ENCODE measurements at regions not wholly inside any gene's neighbourhood (a gene's known extent, or its start where the extent isn't known, plus 50 kb on each side); places are given as distances from the start of the nearest gene placed in this dataset.

DNA sequence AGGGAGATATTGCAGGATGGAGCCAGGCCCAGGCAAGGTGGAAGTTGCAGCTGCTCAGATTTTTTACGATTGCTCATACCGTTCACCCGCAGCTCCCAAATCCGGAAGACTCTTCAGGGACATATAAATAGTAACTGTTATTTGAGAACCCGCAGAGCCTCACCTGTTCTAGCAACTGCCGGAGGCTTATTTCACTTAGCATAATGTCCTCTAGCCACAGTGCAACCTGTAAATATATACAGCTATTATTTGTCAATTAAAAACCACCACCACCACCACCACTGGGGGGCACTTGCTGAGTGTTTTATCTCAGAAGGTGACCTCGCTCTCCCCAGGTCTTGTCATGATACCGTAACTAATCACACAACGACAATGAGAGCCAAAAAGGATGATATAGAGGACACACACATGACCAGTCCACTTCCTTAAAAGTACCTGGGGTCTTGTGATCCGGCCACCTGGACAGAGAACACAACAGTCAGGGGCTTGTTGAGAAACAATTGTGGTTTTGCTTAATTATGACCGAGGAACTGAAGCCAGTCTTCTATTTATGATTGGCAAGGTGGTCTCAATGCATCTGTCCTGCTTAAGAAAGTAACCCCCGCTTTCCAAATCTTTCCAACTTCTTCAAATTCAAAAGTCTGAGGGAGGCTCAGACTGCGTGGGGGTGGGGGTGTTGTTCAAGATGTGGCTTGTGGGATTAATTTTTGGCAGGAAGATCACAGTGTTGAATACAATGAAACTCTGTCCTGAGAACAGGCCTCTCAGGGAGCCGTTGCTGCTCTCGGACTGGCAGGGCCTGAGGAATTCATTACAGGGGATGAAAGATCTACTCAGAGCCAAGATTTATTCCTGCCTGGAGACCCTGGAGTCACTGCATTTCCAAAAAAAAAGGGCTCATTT is 72.3 kb upstream of the PRNP start:
- Histone ChIP-seq H3K36me3 (ENCODE audit: low read depth, missing control alignments) (no peaks in the 10 kb centered on the region), H3K4me1 (peaks cover 33% of the 10 kb centered on the region), H3K4me3 (no peak overlapping the region), H3K27ac (peak overlapping the region; percentile 60 to 65), H3K9me3 (no peaks in the 10 kb centered on the region), H3K27me3 (no peaks in the 10 kb centered on the region)
- DNase-seq, result peak; percentile 86
- 52 to 64% methylated on average over 15 of the region's 15 CpGs for WGBS, 2 donors
- intact Hi-C loops (cut with DNase I; ENCODE audit: low total_unique reads), result loop anchor here (5.0 kb wide), 1 partner anchor 108 kb away; the partner anchor contains the start of gene PRND
- no peak for TF ChIP-seq POLR2A (IDR thresholded peaks at IDR 0.05)
- TF ChIP-seq, protein P1, sequence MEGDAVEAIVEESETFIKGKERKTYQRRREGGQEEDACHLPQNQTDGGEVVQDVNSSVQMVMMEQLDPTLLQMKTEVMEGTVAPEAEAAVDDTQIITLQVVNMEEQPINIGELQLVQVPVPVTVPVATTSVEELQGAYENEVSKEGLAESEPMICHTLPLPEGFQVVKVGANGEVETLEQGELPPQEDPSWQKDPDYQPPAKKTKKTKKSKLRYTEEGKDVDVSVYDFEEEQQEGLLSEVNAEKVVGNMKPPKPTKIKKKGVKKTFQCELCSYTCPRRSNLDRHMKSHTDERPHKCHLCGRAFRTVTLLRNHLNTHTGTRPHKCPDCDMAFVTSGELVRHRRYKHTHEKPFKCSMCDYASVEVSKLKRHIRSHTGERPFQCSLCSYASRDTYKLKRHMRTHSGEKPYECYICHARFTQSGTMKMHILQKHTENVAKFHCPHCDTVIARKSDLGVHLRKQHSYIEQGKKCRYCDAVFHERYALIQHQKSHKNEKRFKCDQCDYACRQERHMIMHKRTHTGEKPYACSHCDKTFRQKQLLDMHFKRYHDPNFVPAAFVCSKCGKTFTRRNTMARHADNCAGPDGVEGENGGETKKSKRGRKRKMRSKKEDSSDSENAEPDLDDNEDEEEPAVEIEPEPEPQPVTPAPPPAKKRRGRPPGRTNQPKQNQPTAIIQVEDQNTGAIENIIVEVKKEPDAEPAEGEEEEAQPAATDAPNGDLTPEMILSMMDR (IDR thresholded peaks at IDR 0.05), result peak; percentile 25 to 61 (median 36)

DNA sequence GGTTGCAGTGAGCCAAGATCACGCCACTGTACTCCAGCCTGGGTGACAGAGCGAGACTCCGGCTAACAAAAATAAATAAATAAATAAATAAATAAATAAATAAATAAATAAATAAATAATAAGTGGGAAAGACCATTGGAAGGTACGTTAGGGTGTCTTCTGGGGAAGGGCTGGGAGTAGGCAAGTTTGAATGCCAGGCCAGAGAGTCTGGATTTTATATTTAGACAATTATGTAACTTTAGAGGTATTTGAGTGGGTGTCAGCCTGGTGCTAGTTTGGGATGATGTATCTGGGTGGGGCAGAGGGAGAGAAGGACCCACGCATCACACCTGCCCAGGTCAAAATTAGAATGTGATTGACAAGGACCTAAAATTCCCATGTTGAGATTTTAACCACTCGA is 73.1 kb upstream of the PRNP start:
- DNase-seq, result no peak
- intact Hi-C loops (cut with DNase I; ENCODE audit: low total_unique reads), result loop anchor here (5.0 kb wide), 1 partner anchor 109 kb away; the partner anchor contains the start of gene PRND
- no peaks in the 10 kb centered on the region for H3K36me3 ChIP-seq (ENCODE audit: low read depth, missing control alignments)
- H3K4me1 ChIP-seq, result peaks cover 33% of the 10 kb centered on the region
- no peak overlapping the region for H3K27ac ChIP-seq
- H3K9me3 ChIP-seq, result no peaks in the 10 kb centered on the region
- TF ChIP-seq POLR2A (IDR thresholded peaks at IDR 0.05), result no peak
- TF ChIP-seq, protein P1 (IDR thresholded peaks at IDR 0.05), result no peak
- no peaks in the 10 kb centered on the region for H3K27me3 ChIP-seq
- 67 to 75% methylated on average over 6 of the region's 6 CpGs for WGBS, 2 donors
- no peak overlapping the region for H3K4me3 ChIP-seq

DNA sequence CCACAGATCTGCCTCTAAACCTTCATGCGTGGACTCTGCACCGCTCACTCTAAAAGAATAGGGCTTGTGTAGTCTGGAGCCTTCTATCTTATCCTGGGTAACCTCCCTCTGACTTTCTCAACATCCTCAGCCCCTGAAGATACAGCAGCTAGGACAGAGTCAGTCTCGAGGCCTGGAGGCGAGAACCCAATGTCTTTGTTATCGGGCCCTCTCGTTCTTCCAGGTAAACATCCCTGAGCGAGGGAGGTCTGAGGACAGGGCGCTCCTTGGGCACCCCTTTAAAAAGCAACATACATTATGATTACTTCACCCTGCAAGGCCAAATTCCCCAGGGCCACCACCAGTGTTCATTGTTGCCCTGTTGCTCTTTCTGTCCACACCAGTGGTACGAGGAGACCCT is 75.4 kb upstream of the PRNP start:
- TF ChIP-seq, protein P1 (IDR thresholded peaks at IDR 0.05), result no peak
- TF ChIP-seq POLR2A (IDR thresholded peaks at IDR 0.05), result no peak
- Histone ChIP-seq H3K36me3 (ENCODE audit: low read depth, missing control alignments) (no peaks in the 10 kb centered on the region), H3K27ac (peak overlapping the region; percentile 25 to 42), H3K9me3 (no peaks in the 10 kb centered on the region), H3K4me3 (no peak overlapping the region), H3K27me3 (no peaks in the 10 kb centered on the region), H3K4me1 (peaks cover 41% of the 10 kb centered on the region)
- WGBS, 2 donors, result 68 to 80% methylated on average over 9 of the region's 9 CpGs
- DNase-seq, result peak; percentile 77
- intact Hi-C loops (cut with DNase I; ENCODE audit: low total_unique reads), result loop anchor here (5.0 kb wide), 1 partner anchor 111 kb away; the partner anchor contains the start of gene PRND

DNA sequence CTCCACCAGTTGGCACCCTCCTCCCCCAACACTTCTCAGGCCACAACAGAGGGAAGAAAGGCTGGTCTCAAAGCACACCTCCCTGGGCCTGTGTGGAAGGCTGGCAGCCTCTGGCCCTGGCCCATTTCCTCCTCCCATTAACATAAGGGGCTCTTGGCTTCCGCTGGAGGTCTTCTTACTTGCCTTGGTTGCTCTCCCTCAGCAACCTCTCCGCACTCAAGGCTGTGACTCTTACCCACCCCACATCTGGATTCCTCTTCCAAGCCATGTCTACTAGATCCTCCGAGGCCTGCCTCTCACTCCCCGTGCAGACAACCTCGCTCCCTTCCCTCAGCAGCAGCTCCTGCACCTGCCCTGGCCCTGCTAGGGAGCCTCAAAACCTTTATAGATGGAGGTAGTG is 76.7 kb upstream of the PRNP start:
- Histone ChIP-seq H3K27ac (peak overlapping the region in 1 of 2 donors; percentile 25), H3K36me3 (ENCODE audit: low read depth, missing control alignments) (no peaks in the 10 kb centered on the region), H3K4me3 (no peak overlapping the region), H3K4me1 (peaks cover 41% of the 10 kb centered on the region), H3K27me3 (no peaks in the 10 kb centered on the region), H3K9me3 (no peaks in the 10 kb centered on the region)
- DNase-seq, result no peak
- WGBS, 2 donors, result 94 to 100% methylated on average over 5 of the region's 5 CpGs
- TF ChIP-seq, protein P1 (IDR thresholded peaks at IDR 0.05), result no peak
- no peak for TF ChIP-seq POLR2A (IDR thresholded peaks at IDR 0.05)
- intact Hi-C loops (cut with DNase I; ENCODE audit: low total_unique reads), result no loop called here
